ENCODE measurements at regions not wholly inside any gene's neighbourhood (a gene's known extent, or its start where the extent isn't known, plus 50 kb on each side); places are given as distances from the start of the nearest gene placed in this dataset.

- no peak for FAIRE-seq
- H3K27ac ChIP-seq (ENCODE audit: low read depth, low read length): no peak overlapping the region
- H3K4me1 ChIP-seq (ENCODE audit: insufficient read depth, low read length): no peaks in the 10 kb centered on the region
- H3K4me3 Mint-ChIP-seq (ENCODE audit: unreplicated experiment): no peak overlapping the region
- no peak overlapping the region for H2AFZ ChIP-seq (ENCODE audit: low read depth, low read length)
- H3K27ac Mint-ChIP-seq (ENCODE audit: unreplicated experiment): no peak overlapping the region
- H3K9me3 ChIP-seq (ENCODE audit: insufficient read depth, low read depth, low read length): no peaks in the 10 kb centered on the region
- no peak for TF ChIP-seq EZH2 (IDR thresholded peaks at IDR 0.05; ENCODE audit: insufficient read depth, low read length)
- no peak for TF ChIP-seq CTCF (IDR thresholded peaks at IDR 0.05; ENCODE audit: insufficient read depth, low read depth, low read length)
- no peak overlapping the region for H3K4me3 ChIP-seq (ENCODE audit: insufficient read depth, low read depth, low read length)
- no peak overlapping the region for H3K9ac ChIP-seq (ENCODE audit: low read length)
- no peaks in the 10 kb centered on the region for H3K27me3 Mint-ChIP-seq (ENCODE audit: low read depth, unreplicated experiment)
- no peaks in the 10 kb centered on the region for H4K20me1 ChIP-seq (ENCODE audit: insufficient read depth, low read length)
- H3K36me3 ChIP-seq (ENCODE audit: insufficient read depth, low read length): no peaks in the 10 kb centered on the region
- no peaks in the 10 kb centered on the region for H3K4me1 Mint-ChIP-seq (ENCODE audit: low read depth, unreplicated experiment)
- H3K4me2 ChIP-seq (ENCODE audit: low read length): no peak overlapping the region
- H3K27me3 ChIP-seq (ENCODE audit: insufficient read depth, low read length): no peaks in the 10 kb centered on the region
- peaks cover 2% of the 10 kb centered on the region for H3K9me3 Mint-ChIP-seq (ENCODE audit: unreplicated experiment)
- H3K79me2 ChIP-seq (ENCODE audit: insufficient read depth, low read length): no peaks in the 10 kb centered on the region
- no peaks in the 10 kb centered on the region for H3K36me3 Mint-ChIP-seq (ENCODE audit: low read depth, unreplicated experiment)
- no peak for DNase-seq (ENCODE audit: low read depth)
These were observed 402.1 kb upstream of the CHD6 start for GRCh38 chr20:42020316-42020715.

GRCh38 chr20:42018979-42019378, 400.8 kb upstream of the CHD6 start:
- H3K27ac Mint-ChIP-seq (ENCODE audit: unreplicated experiment): no peak overlapping the region
- Histone ChIP-seq H3K9me3 (ENCODE audit: insufficient read depth, low read depth, low read length) (no peaks in the 10 kb centered on the region), H3K4me2 (ENCODE audit: low read length) (no peak overlapping the region), H3K9ac (ENCODE audit: low read length) (no peak overlapping the region), H3K36me3 (ENCODE audit: insufficient read depth, low read length) (no peaks in the 10 kb centered on the region), H3K4me3 (ENCODE audit: insufficient read depth, low read depth, low read length) (no peak overlapping the region), H4K20me1 (ENCODE audit: insufficient read depth, low read length) (no peaks in the 10 kb centered on the region), H3K4me1 (ENCODE audit: insufficient read depth, low read length) (no peaks in the 10 kb centered on the region), H3K27me3 (ENCODE audit: insufficient read depth, low read length) (no peaks in the 10 kb centered on the region), H3K27ac (ENCODE audit: low read depth, low read length) (no peak overlapping the region), H2AFZ (ENCODE audit: low read depth, low read length) (no peak overlapping the region), H3K79me2 (ENCODE audit: insufficient read depth, low read length) (no peaks in the 10 kb centered on the region)
- DNase-seq (ENCODE audit: low read depth) (no peak), FAIRE-seq (no peak)
- no peak overlapping the region for H3K4me3 Mint-ChIP-seq (ENCODE audit: unreplicated experiment)
- no peaks in the 10 kb centered on the region for H3K4me1 Mint-ChIP-seq (ENCODE audit: low read depth, unreplicated experiment)
- H3K27me3 Mint-ChIP-seq (ENCODE audit: low read depth, unreplicated experiment): no peaks in the 10 kb centered on the region
- no peak for TF ChIP-seq EZH2 (IDR thresholded peaks at IDR 0.05; ENCODE audit: insufficient read depth, low read length)
- H3K36me3 Mint-ChIP-seq (ENCODE audit: low read depth, unreplicated experiment): no peaks in the 10 kb centered on the region
- H3K9me3 Mint-ChIP-seq (ENCODE audit: unreplicated experiment): peaks cover 6% of the 10 kb centered on the region

- H3K27me3 ChIP-seq (ENCODE audit: insufficient read depth, low read length): no peaks in the 10 kb centered on the region
- H3K4me2 ChIP-seq (ENCODE audit: low read length): no peak overlapping the region
- FAIRE-seq: no peak
These were observed 391.9 kb upstream of the CHD6 start for GRCh38 chr20:42010090-42010489.

More at GRCh38 chr20:42010090-42010489, 391.9 kb upstream of the CHD6 start:
- no peaks in the 10 kb centered on the region for H3K27me3 Mint-ChIP-seq (ENCODE audit: low read depth, unreplicated experiment)
- H3K27ac Mint-ChIP-seq (ENCODE audit: unreplicated experiment): no peak overlapping the region
- TF ChIP-seq EZH2 (IDR thresholded peaks at IDR 0.05; ENCODE audit: insufficient read depth, low read length) (no peak), CTCF (IDR thresholded peaks at IDR 0.05; ENCODE audit: insufficient read depth, low read depth, low read length) (no peak)
- no peak overlapping the region for H3K4me3 Mint-ChIP-seq (ENCODE audit: unreplicated experiment)
- Histone ChIP-seq H3K4me1 (ENCODE audit: insufficient read depth, low read length) (no peaks in the 10 kb centered on the region), H3K27ac (ENCODE audit: low read depth, low read length) (no peak overlapping the region), H3K79me2 (ENCODE audit: insufficient read depth, low read length) (no peaks in the 10 kb centered on the region), H3K9ac (ENCODE audit: low read length) (no peak overlapping the region), H2AFZ (ENCODE audit: low read depth, low read length) (no peak overlapping the region), H3K9me3 (ENCODE audit: insufficient read depth, low read depth, low read length) (no peaks in the 10 kb centered on the region), H4K20me1 (ENCODE audit: insufficient read depth, low read length) (no peaks in the 10 kb centered on the region), H3K36me3 (ENCODE audit: insufficient read depth, low read length) (no peaks in the 10 kb centered on the region), H3K4me3 (ENCODE audit: insufficient read depth, low read depth, low read length) (no peak overlapping the region)
- no peak for DNase-seq (ENCODE audit: low read depth)
- H3K36me3 Mint-ChIP-seq (ENCODE audit: low read depth, unreplicated experiment): no peaks in the 10 kb centered on the region
- no peaks in the 10 kb centered on the region for H3K4me1 Mint-ChIP-seq (ENCODE audit: low read depth, unreplicated experiment)
- H3K9me3 Mint-ChIP-seq (ENCODE audit: unreplicated experiment): peaks cover 5% of the 10 kb centered on the region
